ENCODE measurements at regions not wholly inside any gene's neighbourhood (a gene's known extent, or its start where the extent isn't known, plus 50 kb on each side); places are given as distances from the start of the nearest gene placed in this dataset.

GRCh38 chr16:8292271-8292670, 298.0 kb downstream of the TMEM114 start:
- TF ChIP-seq RAD21 (IDR thresholded peaks at IDR 0.05; ENCODE audit: low read depth) (no peak), EGR1 (IDR thresholded peaks at IDR 0.05) (no peak), REST (IDR thresholded peaks at IDR 0.05; ENCODE audit: low read depth) (no peak), EP300 (IDR thresholded peaks at IDR 0.05; ENCODE audit: borderline replicate concordance) (no peak), TCF12 (IDR thresholded peaks at IDR 0.05; ENCODE audit: low read depth) (no peak), CREB1 (IDR thresholded peaks at IDR 0.05; ENCODE audit: low read depth) (no peak), MAX (IDR thresholded peaks at IDR 0.05) (no peak), NFIC (IDR thresholded peaks at IDR 0.05) (no peak), USF1 (IDR thresholded peaks at IDR 0.05) (no peak), ZBTB7A (IDR thresholded peaks at IDR 0.05; ENCODE audit: low read depth) (no peak), TAF1 (IDR thresholded peaks at IDR 0.05; ENCODE audit: low read depth) (no peak), YY1 (IDR thresholded peaks at IDR 0.05; ENCODE audit: low read depth) (no peak), FOXM1 (IDR thresholded peaks at IDR 0.05; ENCODE audit: borderline replicate concordance, low read depth) (no peak), CEBPB (IDR thresholded peaks at IDR 0.05) (no peak), TEAD4 (IDR thresholded peaks at IDR 0.05) (no peak)

GRCh38 chr16:8286348-8286747, 304.0 kb downstream of the TMEM114 start:
- no peak for TF ChIP-seq ZBTB7A (IDR thresholded peaks at IDR 0.05; ENCODE audit: low read depth)
- no peak for TF ChIP-seq CREB1 (IDR thresholded peaks at IDR 0.05; ENCODE audit: low read depth)
- no peak for TF ChIP-seq EP300 (IDR thresholded peaks at IDR 0.05; ENCODE audit: borderline replicate concordance)
- no peak for TF ChIP-seq FOXM1 (IDR thresholded peaks at IDR 0.05; ENCODE audit: borderline replicate concordance, low read depth)
- no peak for TF ChIP-seq NFIC (IDR thresholded peaks at IDR 0.05)
- TF ChIP-seq CEBPB (IDR thresholded peaks at IDR 0.05) = no peak
- TF ChIP-seq REST (IDR thresholded peaks at IDR 0.05; ENCODE audit: low read depth) = no peak
- TF ChIP-seq MAX (IDR thresholded peaks at IDR 0.05) = no peak
- TF ChIP-seq TEAD4 (IDR thresholded peaks at IDR 0.05) = no peak
- no peak for TF ChIP-seq RAD21 (IDR thresholded peaks at IDR 0.05; ENCODE audit: low read depth)

- no peak for TF ChIP-seq ZBTB7A (IDR thresholded peaks at IDR 0.05; ENCODE audit: low read depth)
- no peak for TF ChIP-seq CREB1 (IDR thresholded peaks at IDR 0.05; ENCODE audit: low read depth)
- TF ChIP-seq USF1 (IDR thresholded peaks at IDR 0.05) = no peak
- no peak for TF ChIP-seq FOXM1 (IDR thresholded peaks at IDR 0.05; ENCODE audit: borderline replicate concordance, low read depth)
- TF ChIP-seq CEBPB (IDR thresholded peaks at IDR 0.05) = no peak
- no peak for TF ChIP-seq YY1 (IDR thresholded peaks at IDR 0.05; ENCODE audit: low read depth)
- no peak for TF ChIP-seq REST (IDR thresholded peaks at IDR 0.05; ENCODE audit: low read depth)
- TF ChIP-seq TEAD4 (IDR thresholded peaks at IDR 0.05) = no peak
- no peak for TF ChIP-seq TCF12 (IDR thresholded peaks at IDR 0.05; ENCODE audit: low read depth)
- TF ChIP-seq EGR1 (IDR thresholded peaks at IDR 0.05) = no peak
- no peak for TF ChIP-seq MAX (IDR thresholded peaks at IDR 0.05)
- TF ChIP-seq NFIC (IDR thresholded peaks at IDR 0.05) = no peak
- TF ChIP-seq RAD21 (IDR thresholded peaks at IDR 0.05; ENCODE audit: low read depth) = no peak
- TF ChIP-seq TAF1 (IDR thresholded peaks at IDR 0.05; ENCODE audit: low read depth) = no peak
- no peak for TF ChIP-seq EP300 (IDR thresholded peaks at IDR 0.05; ENCODE audit: borderline replicate concordance)
Measured at GRCh38 chr16:8283195-8283594, 307.1 kb downstream of the TMEM114 start.

- TF ChIP-seq TCF12 (IDR thresholded peaks at IDR 0.05; ENCODE audit: low read depth) = no peak
- TF ChIP-seq TEAD4 (IDR thresholded peaks at IDR 0.05) = no peak
- no peak for TF ChIP-seq CREB1 (IDR thresholded peaks at IDR 0.05; ENCODE audit: low read depth)
- no peak for TF ChIP-seq TAF1 (IDR thresholded peaks at IDR 0.05; ENCODE audit: low read depth)
- TF ChIP-seq MAX (IDR thresholded peaks at IDR 0.05) = no peak
- no peak for TF ChIP-seq FOXM1 (IDR thresholded peaks at IDR 0.05; ENCODE audit: borderline replicate concordance, low read depth)
- TF ChIP-seq EGR1 (IDR thresholded peaks at IDR 0.05) = no peak
- no peak for TF ChIP-seq CEBPB (IDR thresholded peaks at IDR 0.05)
- no peak for TF ChIP-seq USF1 (IDR thresholded peaks at IDR 0.05)
- TF ChIP-seq NFIC (IDR thresholded peaks at IDR 0.05) = no peak
- TF ChIP-seq REST (IDR thresholded peaks at IDR 0.05; ENCODE audit: low read depth) = no peak
Measured at GRCh38 chr16:8278031-8278580, 312.2 kb downstream of the TMEM114 start.

All from Ishikawa (cell line).